GM21576 (cell line): ENCODE measurements at regions not wholly inside any gene's neighbourhood (a gene's known extent, or its start where the extent isn't known, plus 50 kb on each side); places are given as distances from the start of the nearest gene placed in this dataset.

Experiments used
- ATAC-seq: cut with Tn5 transposase; IDR thresholded peaks from one replicate; pipeline ENCODE4 v1.9.1; 2021; ENCODE audit warnings: mild to moderate bottlenecking, moderate library complexity; ENCODE audit not compliant: unreplicated experiment

GRCh38 chr20:12020846-12021245 lies 103.2 kb downstream of the BTBD3 start:
- ATAC-seq, result no peak

- ATAC-seq, result no peak
Observed at GRCh38 chr20:12022126-12022525, 104.4 kb downstream of the BTBD3 start.

- ATAC-seq, result no peak
Observed at GRCh38 chr20:12023194-12023795, 105.6 kb downstream of the BTBD3 start.

GRCh38 chr20:12028771-12029170 lies 111.1 kb downstream of the BTBD3 start:
- ATAC-seq, result no peak

- ATAC-seq, result no peak
Observed at GRCh38 chr20:12030470-12030869, 112.8 kb downstream of the BTBD3 start.

- ATAC-seq, result no peak
Observed at GRCh38 chr20:12036142-12036541, 118.4 kb downstream of the BTBD3 start.

- ATAC-seq, result no peak
Observed at GRCh38 chr20:12037521-12037920, 119.8 kb downstream of the BTBD3 start.

- no peak for ATAC-seq
Observed at GRCh38 chr20:12040261-12040660, 122.6 kb downstream of the BTBD3 start.

- ATAC-seq, result no peak
Observed at GRCh38 chr20:12044969-12045368, 127.3 kb downstream of the BTBD3 start.

- ATAC-seq, result no peak
Observed at GRCh38 chr20:12047838-12048432, 130.2 kb downstream of the BTBD3 start.

- no peak for ATAC-seq
Observed at GRCh38 chr20:12049125-12049524, 131.4 kb downstream of the BTBD3 start.

- no peak for ATAC-seq
Observed at GRCh38 chr20:12051206-12052163, 133.8 kb downstream of the BTBD3 start.

GRCh38 chr20:12053353-12053752 lies 135.7 kb downstream of the BTBD3 start:
- ATAC-seq, result no peak

GRCh38 chr20:12054556-12054955 lies 136.9 kb downstream of the BTBD3 start:
- no peak for ATAC-seq

GRCh38 chr20:12055161-12055560 lies 137.5 kb downstream of the BTBD3 start:
- no peak for ATAC-seq

- no peak for ATAC-seq
Observed at GRCh38 chr20:12056839-12057238, 139.1 kb downstream of the BTBD3 start.

GRCh38 chr20:12057778-12058177 lies 140.1 kb downstream of the BTBD3 start:
- no peak for ATAC-seq

- ATAC-seq, result no peak
Observed at GRCh38 chr20:12058216-12058615, 140.5 kb downstream of the BTBD3 start.

- no peak for ATAC-seq
Observed at GRCh38 chr20:12061466-12061865, 143.8 kb downstream of the BTBD3 start.

GRCh38 chr20:12063106-12063684 lies 145.5 kb downstream of the BTBD3 start:
- ATAC-seq, result no peak

GRCh38 chr20:12064540-12064939 lies 146.8 kb downstream of the BTBD3 start:
- ATAC-seq, result no peak
